Peyer's patch (tissue), 4 donors: ENCODE measurements at regions not wholly inside any gene's neighbourhood (a gene's known extent, or its start where the extent isn't known, plus 50 kb on each side); places are given as distances from the start of the nearest gene placed in this dataset.
"Not testable (repeated sequence)": the region's sequence is repeated elsewhere in the genome, so short reads cannot be mapped to it uniquely, and the experiment has no call there.

Experiments
- DNase-seq, 3 donors: peaks; one replicate each; pipeline ENCODE4 v3.0.0-alpha.2; 2017 to 2019
- H3K27ac ChIP-seq, 4 donors: fragments of 200-600 bp; sonication (generic); one replicate each; pipeline ENCODE4 v1.5.1; 2016 to 2019
- H3K27me3 ChIP-seq, 2 donors: fragments of 200-600 bp; sonication (generic); one replicate each; pipeline ENCODE4 v1.5.1; 2019
- H3K36me3 ChIP-seq, 3 donors: fragments of 200-600 bp; sonication (generic); one replicate each; pipeline ENCODE4 v1.5.1; 2016 to 2019
- H3K4me1 ChIP-seq, 4 donors: fragments of 200-600 bp; sonication (generic); one replicate each; pipeline ENCODE4 v1.5.1; 2016 to 2019
- H3K4me3 ChIP-seq, 4 donors: fragments of 200-600 bp; sonication (generic); 1 replicate in 3 of 4; 2 replicates in 1 of 4; pipeline ENCODE4 v1.5.1; 2016 to 2019; ENCODE audit warnings: mild to moderate bottlenecking in 1 of 4
- H3K9me3 ChIP-seq, 4 donors: fragments of 200-600 bp; sonication (generic); one replicate each; pipeline ENCODE4 v1.5.1; 2016 to 2019; ENCODE audit warnings: mild to moderate bottlenecking in 1 of 4

DNA sequence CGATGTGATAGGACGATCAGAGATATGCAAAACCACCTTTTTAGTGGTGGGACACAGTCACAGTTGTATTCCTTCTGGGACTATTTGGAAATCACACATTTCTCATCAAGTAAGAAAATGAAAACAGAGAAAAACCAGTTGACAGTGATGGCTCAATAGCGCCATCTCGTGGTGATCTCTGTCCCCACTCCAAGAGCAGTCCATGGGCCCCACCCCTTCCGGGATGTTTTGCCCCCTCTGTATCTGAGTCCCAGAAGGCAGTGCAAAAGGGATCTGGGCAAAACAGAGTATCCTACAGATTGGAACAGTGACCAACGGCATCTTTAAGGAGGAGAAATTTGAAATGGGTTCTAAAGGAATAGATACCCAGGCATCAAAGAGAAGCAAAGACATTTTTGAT is 155.5 kb downstream of the NPIPA8 start:
- not testable (repeated sequence) for H3K36me3 ChIP-seq, DNase-seq, H3K27me3 ChIP-seq, H3K9me3 ChIP-seq, H3K4me3 ChIP-seq, H3K27ac ChIP-seq, H3K4me1 ChIP-seq

- not testable (repeated sequence) for H3K27ac ChIP-seq, H3K27me3 ChIP-seq, H3K9me3 ChIP-seq, H3K4me3 ChIP-seq, H3K4me1 ChIP-seq, DNase-seq, H3K36me3 ChIP-seq
These were observed 162.5 kb downstream of the NPIPA8 start for GRCh38 chr16:18173945-18174497.

DNA sequence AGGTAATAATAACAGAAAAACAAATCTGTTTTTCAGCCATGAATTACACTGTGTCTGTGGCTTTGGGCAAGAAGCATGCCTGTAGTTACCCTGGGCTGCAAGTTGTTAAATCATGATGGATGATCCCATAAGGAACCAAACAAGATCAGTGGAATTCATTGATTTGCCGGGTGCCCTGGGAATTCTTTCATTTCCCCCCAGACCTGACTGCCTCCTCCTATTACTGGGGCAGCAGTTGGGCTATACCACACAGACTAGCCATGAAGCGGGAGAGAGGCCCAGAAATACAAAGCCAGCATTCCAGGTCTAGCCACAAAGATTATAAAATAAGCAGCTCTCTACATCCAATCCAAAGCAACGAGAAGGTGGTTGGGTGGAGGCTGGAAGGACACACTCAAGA is 174.2 kb downstream of the NPIPA8 start:
- not testable (repeated sequence) for H3K27me3 ChIP-seq, H3K9me3 ChIP-seq, H3K4me1 ChIP-seq, H3K27ac ChIP-seq, DNase-seq, H3K4me3 ChIP-seq, H3K36me3 ChIP-seq

DNA sequence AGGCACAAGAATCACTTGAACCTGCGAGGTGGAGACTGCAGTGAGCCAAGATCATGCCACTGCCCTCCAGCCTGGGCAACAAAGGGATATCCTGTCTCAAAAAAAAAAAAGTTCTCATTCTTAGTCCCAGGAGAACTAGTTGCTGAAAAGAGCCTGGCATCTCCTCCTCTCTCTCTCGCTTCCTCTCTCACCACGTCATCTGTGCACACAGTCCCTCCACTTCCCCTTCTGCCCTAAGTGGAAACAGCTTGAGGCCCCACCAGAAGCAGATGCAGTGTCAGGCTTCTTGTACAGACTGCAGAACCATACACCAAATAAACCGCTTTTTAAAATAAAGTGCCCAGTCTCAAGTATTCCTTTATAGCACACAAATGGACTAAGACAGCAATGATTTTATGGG is 175.3 kb downstream of the NPIPA8 start:
- H3K9me3 ChIP-seq, H3K27ac ChIP-seq, H3K36me3 ChIP-seq, DNase-seq, H3K4me3 ChIP-seq, H3K4me1 ChIP-seq, H3K27me3 ChIP-seq: not testable (repeated sequence)

GRCh38 chr16:18159185-18159584 is 177.4 kb downstream of the NPIPA8 start:
- not testable (repeated sequence) for H3K4me1 ChIP-seq, H3K27me3 ChIP-seq, DNase-seq, H3K36me3 ChIP-seq, H3K27ac ChIP-seq, H3K4me3 ChIP-seq, H3K9me3 ChIP-seq

- H3K27ac ChIP-seq, H3K27me3 ChIP-seq, H3K4me3 ChIP-seq, H3K4me1 ChIP-seq, H3K9me3 ChIP-seq, H3K36me3 ChIP-seq, DNase-seq: not testable (repeated sequence)
These were observed 178.7 kb downstream of the NPIPA8 start for GRCh38 chr16:18157854-18158253.

DNA sequence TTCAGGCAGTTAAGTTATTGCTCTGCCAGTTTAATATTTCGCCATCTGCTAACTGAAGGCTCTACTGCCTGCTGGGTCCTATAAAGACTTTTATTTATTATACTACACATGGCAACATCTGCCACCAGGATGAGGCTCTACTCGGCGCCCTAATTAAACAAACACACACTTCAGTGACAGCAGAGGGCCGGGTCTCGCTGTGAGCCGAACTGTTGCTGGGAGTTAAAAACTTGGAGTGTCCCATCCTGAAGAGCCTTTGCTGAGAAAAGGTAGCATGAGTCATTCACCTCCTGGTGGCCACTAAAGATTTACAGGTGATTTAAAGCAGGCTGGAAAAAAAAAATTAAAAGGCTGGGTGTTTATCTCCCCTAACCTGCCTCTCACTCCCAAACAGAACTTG is 183.7 kb downstream of the NPIPA8 start:
- not testable (repeated sequence) for H3K36me3 ChIP-seq, H3K4me3 ChIP-seq, DNase-seq, H3K27me3 ChIP-seq, H3K27ac ChIP-seq, H3K9me3 ChIP-seq, H3K4me1 ChIP-seq

DNA sequence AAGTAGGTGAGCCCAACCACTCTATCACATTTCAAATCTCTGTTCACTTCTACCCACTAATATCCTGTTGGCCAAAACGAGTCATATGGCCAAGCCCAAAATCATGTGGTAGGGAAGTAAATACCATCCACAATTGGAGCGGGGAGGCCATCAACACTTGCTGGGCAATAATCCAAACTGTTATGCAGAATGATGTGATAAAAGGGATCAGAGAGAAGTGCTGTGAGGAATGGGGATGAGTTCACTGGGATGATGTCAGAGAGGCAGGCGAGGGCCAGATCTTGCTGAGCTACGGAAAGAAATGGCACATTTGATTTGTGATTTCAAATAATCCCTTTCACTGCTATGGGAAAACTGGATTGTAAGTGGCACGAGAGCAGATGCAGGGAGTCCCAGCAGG is 188.4 kb downstream of the NPIPA8 start:
- not testable (repeated sequence) for DNase-seq, H3K36me3 ChIP-seq, H3K4me1 ChIP-seq, H3K27me3 ChIP-seq, H3K27ac ChIP-seq, H3K9me3 ChIP-seq, H3K4me3 ChIP-seq

- not testable (repeated sequence) for H3K27ac ChIP-seq, DNase-seq, H3K4me3 ChIP-seq, H3K9me3 ChIP-seq, H3K27me3 ChIP-seq, H3K36me3 ChIP-seq, H3K4me1 ChIP-seq
These were observed 189.9 kb downstream of the NPIPA8 start for GRCh38 chr16:18146601-18147142.

DNA sequence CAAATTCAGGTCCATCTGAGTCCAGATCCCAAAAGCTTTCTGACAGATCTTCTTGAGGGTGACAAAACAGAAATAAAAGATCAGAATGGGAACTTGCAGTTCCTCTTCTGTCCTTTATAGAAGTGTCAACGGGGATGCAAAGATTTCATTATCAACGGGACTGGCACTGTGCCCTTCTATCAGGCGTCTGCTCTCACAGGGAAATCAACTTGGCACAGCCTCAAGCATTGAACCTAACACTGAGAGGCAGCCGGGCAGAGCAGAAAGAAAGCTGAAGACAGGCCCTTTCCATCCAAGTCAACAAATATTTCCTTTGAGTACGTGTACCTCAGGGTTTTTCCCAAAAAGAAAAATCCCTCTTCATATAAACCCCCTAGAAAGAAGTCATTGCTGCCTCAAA is 194.5 kb downstream of the NPIPA8 start:
- H3K4me3 ChIP-seq, DNase-seq, H3K9me3 ChIP-seq, H3K27ac ChIP-seq, H3K36me3 ChIP-seq, H3K4me1 ChIP-seq, H3K27me3 ChIP-seq: not testable (repeated sequence)

- DNase-seq, H3K4me3 ChIP-seq, H3K27me3 ChIP-seq, H3K27ac ChIP-seq, H3K36me3 ChIP-seq, H3K4me1 ChIP-seq, H3K9me3 ChIP-seq: not testable (repeated sequence)
These were observed 200.2 kb downstream of the NPIPA8 start for GRCh38 chr16:18136288-18136687.

- not testable (repeated sequence) for H3K9me3 ChIP-seq, H3K36me3 ChIP-seq, H3K4me1 ChIP-seq, H3K27me3 ChIP-seq, H3K27ac ChIP-seq, DNase-seq, H3K4me3 ChIP-seq
These were observed 201.5 kb downstream of the NPIPA8 start for GRCh38 chr16:18135024-18135423.
